GM20431 (cell line): ENCODE measurements at regions not wholly inside any gene's neighbourhood (a gene's known extent, or its start where the extent isn't known, plus 50 kb on each side); places are given as distances from the start of the nearest gene placed in this dataset.

ENCODE experiments used
- in situ Hi-C: fragments of 300-500 bp; cut with MseI, MboI; formaldehyde crosslinking; loops from one replicate; pipeline ENCODE4 v1.15.0; 2020; ENCODE audit warnings: low sequenced_read_pairs; ENCODE audit not compliant: unreplicated experiment

- in situ Hi-C loops: no loop called here
Observed at GRCh38 chr14:71320107-71320733, 413.0 kb downstream of the PCNX1 start, which contains the start of gene SIPA1L1. Gene SIPA1L1 (plus strand): TSS chr14:71320476.

GRCh38 chr14:71320734-71321573, 413.7 kb downstream of the PCNX1 start:
- in situ Hi-C loops: no loop called here

GRCh38 chr14:71321574-71322315, 414.5 kb downstream of the PCNX1 start:
- in situ Hi-C loops: no loop called here

- in situ Hi-C loops: no loop called here
Observed at GRCh38 chr14:71322655-71323250, 415.5 kb downstream of the PCNX1 start.

- in situ Hi-C loops: no loop called here
Observed at GRCh38 chr14:71324767-71325272, 417.6 kb downstream of the PCNX1 start.

- in situ Hi-C loops: no loop called here
Observed at GRCh38 chr14:71327691-71328090, 420.4 kb downstream of the PCNX1 start.

- in situ Hi-C loops: no loop called here
Observed at GRCh38 chr14:71328183-71328582, 420.9 kb downstream of the PCNX1 start.

- in situ Hi-C loops: no loop called here
Observed at GRCh38 chr14:71328954-71329353, 421.7 kb downstream of the PCNX1 start.

- in situ Hi-C loops: no loop called here
Observed at GRCh38 chr14:71331403-71331802, 424.1 kb downstream of the PCNX1 start.

- in situ Hi-C loops: no loop called here
Observed at GRCh38 chr14:71332476-71332875, 425.2 kb downstream of the PCNX1 start.

GRCh38 chr14:71333705-71334104, 426.4 kb downstream of the PCNX1 start:
- in situ Hi-C loops: no loop called here

GRCh38 chr14:71336489-71337192, 429.4 kb downstream of the PCNX1 start:
- in situ Hi-C loops: no loop called here

GRCh38 chr14:71338153-71338552, 430.9 kb downstream of the PCNX1 start:
- in situ Hi-C loops: no loop called here

- in situ Hi-C loops: no loop called here
Observed at GRCh38 chr14:71339650-71340415, 432.6 kb downstream of the PCNX1 start.

- in situ Hi-C loops: no loop called here
Observed at GRCh38 chr14:71341156-71341555, 433.9 kb downstream of the PCNX1 start.

- in situ Hi-C loops: no loop called here
Observed at GRCh38 chr14:71343724-71344123, 436.5 kb downstream of the PCNX1 start.

- in situ Hi-C loops: no loop called here
Observed at GRCh38 chr14:71344506-71344905, 437.2 kb downstream of the PCNX1 start.

- in situ Hi-C loops: no loop called here
Observed at GRCh38 chr14:71346685-71347084, 439.4 kb downstream of the PCNX1 start.

GRCh38 chr14:71348394-71348793, 441.1 kb downstream of the PCNX1 start:
- in situ Hi-C loops: no loop called here
